Mammary epithelial cell (primary cell): ENCODE measurements at regions not wholly inside any gene's neighbourhood (a gene's known extent, or its start where the extent isn't known, plus 50 kb on each side); places are given as distances from the start of the nearest gene placed in this dataset.

ENCODE experiments used
- EZH2 ChIP-seq: IDR thresholded peaks from 2 replicates; pipeline ENCODE4 v1.6.1; 2012; ENCODE audit warnings: low read length, inconsistent platforms, borderline replicate concordance
- TF ChIP-seq, protein P1 (sequence below), 2 donors: IDR thresholded peaks in 1 of 2; conservative IDR thresholded peaks in 1 of 2; 2 replicates each; pipeline ENCODE4 v1.5.1; 2011 to 2012; ENCODE audit warnings: inconsistent platforms in 2 of 2, low read length in 2 of 2, mild to moderate bottlenecking in 2 of 2, control low read depth in 1 of 2, low read depth in 1 of 2; ENCODE audit not compliant: insufficient read depth in 1 of 2; ENCODE audit errors: extremely low read depth in 1 of 2

DNA sequence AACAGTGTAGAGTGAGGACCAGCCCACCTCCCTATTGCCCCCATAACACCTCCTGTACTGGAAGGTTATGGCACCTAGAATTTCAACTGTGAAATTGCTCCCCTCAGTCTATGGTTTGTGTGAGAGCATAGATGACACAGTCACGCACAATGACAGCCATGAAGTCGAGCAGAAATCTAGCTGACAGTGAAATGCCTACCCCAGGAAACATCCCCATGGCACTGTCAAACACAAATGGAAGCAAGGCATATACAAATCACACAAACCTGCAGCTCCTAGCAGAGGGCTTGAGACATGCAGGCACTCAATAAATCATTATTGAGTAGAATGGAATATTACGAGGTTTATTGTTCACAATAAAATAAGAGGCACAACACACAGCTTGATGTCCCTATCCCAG is 142.5 kb upstream of the ST6GALNAC5 start:
- TF ChIP-seq, protein P1, sequence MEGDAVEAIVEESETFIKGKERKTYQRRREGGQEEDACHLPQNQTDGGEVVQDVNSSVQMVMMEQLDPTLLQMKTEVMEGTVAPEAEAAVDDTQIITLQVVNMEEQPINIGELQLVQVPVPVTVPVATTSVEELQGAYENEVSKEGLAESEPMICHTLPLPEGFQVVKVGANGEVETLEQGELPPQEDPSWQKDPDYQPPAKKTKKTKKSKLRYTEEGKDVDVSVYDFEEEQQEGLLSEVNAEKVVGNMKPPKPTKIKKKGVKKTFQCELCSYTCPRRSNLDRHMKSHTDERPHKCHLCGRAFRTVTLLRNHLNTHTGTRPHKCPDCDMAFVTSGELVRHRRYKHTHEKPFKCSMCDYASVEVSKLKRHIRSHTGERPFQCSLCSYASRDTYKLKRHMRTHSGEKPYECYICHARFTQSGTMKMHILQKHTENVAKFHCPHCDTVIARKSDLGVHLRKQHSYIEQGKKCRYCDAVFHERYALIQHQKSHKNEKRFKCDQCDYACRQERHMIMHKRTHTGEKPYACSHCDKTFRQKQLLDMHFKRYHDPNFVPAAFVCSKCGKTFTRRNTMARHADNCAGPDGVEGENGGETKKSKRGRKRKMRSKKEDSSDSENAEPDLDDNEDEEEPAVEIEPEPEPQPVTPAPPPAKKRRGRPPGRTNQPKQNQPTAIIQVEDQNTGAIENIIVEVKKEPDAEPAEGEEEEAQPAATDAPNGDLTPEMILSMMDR (conservative IDR thresholded peaks at IDR 0.05 in 1 of 2, IDR thresholded peaks at IDR 0.05 in 1 of 2; ENCODE audit: extremely low read depth in 1 of 2, insufficient read depth in 1 of 2, low read depth in 1 of 2, low read length in 2 of 2), result no peak
- TF ChIP-seq EZH2, result no peak
